Esophagus squamous epithelium (tissue), 4 donors: ENCODE measurements at regions not wholly inside any gene's neighbourhood (a gene's known extent, or its start where the extent isn't known, plus 50 kb on each side); places are given as distances from the start of the nearest gene placed in this dataset.

Experiments
- POLR2A ChIP-seq, 4 donors: fragments of 450-650 bp; IDR thresholded peaks; one replicate each; pipeline ENCODE4 v1.6.1; 2017; ENCODE audit warnings: antibody characterized with exemption in 4 of 4, mild to moderate bottlenecking in 4 of 4, moderate library complexity in 3 of 4
- TF ChIP-seq, protein P1 (sequence below), 6 experiments: fragments of 450-650 bp in 4 of 6; fragments of 200-600 bp in 2 of 6; sonication (generic) in 2 of 6; IDR thresholded peaks; one replicate each; pipeline ENCODE4 v1.5.1; 2016 to 2019; ENCODE audit warnings: antibody characterized with exemption in 6 of 6, mild to moderate bottlenecking in 4 of 6, moderate library complexity in 4 of 6

DNA sequence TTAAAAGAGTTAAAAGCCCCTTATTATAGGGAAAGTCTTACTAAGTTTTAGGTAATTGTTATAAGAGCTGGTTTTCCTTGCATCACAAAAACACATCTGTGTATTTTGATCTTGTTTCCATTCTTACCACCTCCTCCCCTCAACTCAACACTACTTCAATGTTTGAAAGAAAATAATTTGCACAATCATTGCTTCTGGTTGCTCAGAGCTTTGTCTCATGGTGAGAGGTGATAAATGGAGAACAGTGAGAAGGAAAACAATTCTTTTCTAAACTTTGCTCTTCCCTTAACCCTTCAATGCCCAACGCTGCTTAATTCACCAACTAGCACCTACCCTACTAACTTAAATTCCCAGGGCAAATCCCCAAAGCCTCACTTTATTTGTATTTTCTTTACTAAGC, 268.1 kb upstream of the LINC00305 start:
- TF ChIP-seq, protein P1, sequence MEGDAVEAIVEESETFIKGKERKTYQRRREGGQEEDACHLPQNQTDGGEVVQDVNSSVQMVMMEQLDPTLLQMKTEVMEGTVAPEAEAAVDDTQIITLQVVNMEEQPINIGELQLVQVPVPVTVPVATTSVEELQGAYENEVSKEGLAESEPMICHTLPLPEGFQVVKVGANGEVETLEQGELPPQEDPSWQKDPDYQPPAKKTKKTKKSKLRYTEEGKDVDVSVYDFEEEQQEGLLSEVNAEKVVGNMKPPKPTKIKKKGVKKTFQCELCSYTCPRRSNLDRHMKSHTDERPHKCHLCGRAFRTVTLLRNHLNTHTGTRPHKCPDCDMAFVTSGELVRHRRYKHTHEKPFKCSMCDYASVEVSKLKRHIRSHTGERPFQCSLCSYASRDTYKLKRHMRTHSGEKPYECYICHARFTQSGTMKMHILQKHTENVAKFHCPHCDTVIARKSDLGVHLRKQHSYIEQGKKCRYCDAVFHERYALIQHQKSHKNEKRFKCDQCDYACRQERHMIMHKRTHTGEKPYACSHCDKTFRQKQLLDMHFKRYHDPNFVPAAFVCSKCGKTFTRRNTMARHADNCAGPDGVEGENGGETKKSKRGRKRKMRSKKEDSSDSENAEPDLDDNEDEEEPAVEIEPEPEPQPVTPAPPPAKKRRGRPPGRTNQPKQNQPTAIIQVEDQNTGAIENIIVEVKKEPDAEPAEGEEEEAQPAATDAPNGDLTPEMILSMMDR (IDR thresholded peaks at IDR 0.05), result no peak
- TF ChIP-seq POLR2A (IDR thresholded peaks at IDR 0.05), result no peak
